DND-41 (cell line): ENCODE measurements at regions not wholly inside any gene's neighbourhood (a gene's known extent, or its start where the extent isn't known, plus 50 kb on each side); places are given as distances from the start of the nearest gene placed in this dataset.

Experiments used
- ATAC-seq: fragments of 200-7000 bp; cut with Tn5 transposase; 3 replicates; pipeline ENCODE4 v1.9.1; 2021; ENCODE audit warnings: low read depth; ENCODE audit not compliant: insufficient read depth
- DNase-seq: peaks from one replicate; pipeline ENCODE4 v3.0.0-alpha.2; 2020
- H2AFZ ChIP-seq: 2 replicates; pipeline ENCODE4 v1.6.0; 2012; ENCODE audit warnings: low read depth, low read length
- H3K27ac ChIP-seq: 2 replicates; pipeline ENCODE4 v1.5.1; 2012; ENCODE audit warnings: low read length, inconsistent platforms
- H3K27me3 ChIP-seq: fragments of 200-600 bp; sonication (generic); 2 replicates; pipeline ENCODE4 v1.6.0; 2012; ENCODE audit warnings: low read length, mild to moderate bottlenecking, inconsistent platforms; ENCODE audit not compliant: insufficient read depth, poor library complexity
- H3K36me3 ChIP-seq: 2 replicates; pipeline ENCODE4 v1.5.1; 2012; ENCODE audit warnings: low read length, inconsistent platforms; ENCODE audit not compliant: insufficient read depth
- H3K4me1 ChIP-seq: 2 replicates; pipeline ENCODE4 v1.5.1; 2012; ENCODE audit warnings: mild to moderate bottlenecking, low read length; ENCODE audit not compliant: insufficient read depth
- H3K4me2 ChIP-seq: 2 replicates; pipeline ENCODE4 v1.6.0; 2012; ENCODE audit warnings: mild to moderate bottlenecking, moderate library complexity, low read length, inconsistent platforms; ENCODE audit not compliant: insufficient read depth
- H3K4me3 ChIP-seq, 2 experiments: fragments of 200-600 bp in 1 of 2; shearing (Covaris generic) in 1 of 2; 2 replicates each; pipeline ENCODE4 v1.5.1; 2012 to 2016; ENCODE audit warnings: inconsistent platforms in 2 of 2, low read length in 2 of 2, mild to moderate bottlenecking in 2 of 2, low read depth in 1 of 2, moderate library complexity in 1 of 2
- H3K79me2 ChIP-seq: 2 replicates; pipeline ENCODE4 v1.6.0; 2012; ENCODE audit warnings: low read length, inconsistent platforms; ENCODE audit not compliant: insufficient read depth
- H3K9ac ChIP-seq: 2 replicates; pipeline ENCODE4 v1.6.0; 2012; ENCODE audit warnings: low read depth, mild to moderate bottlenecking, inconsistent platforms, low read length, moderate library complexity
- H3K9me3 ChIP-seq: 2 replicates; pipeline ENCODE4 v1.5.1; 2012; ENCODE audit warnings: low read length, moderate library complexity, mild to moderate bottlenecking, inconsistent platforms; ENCODE audit not compliant: insufficient read depth, severe bottlenecking
- H4K20me1 ChIP-seq: 2 replicates; pipeline ENCODE4 v1.6.0; 2012; ENCODE audit warnings: low read length; ENCODE audit not compliant: insufficient read depth
- CTCF ChIP-seq: IDR thresholded peaks from 2 replicates; pipeline ENCODE4 v1.5.1; 2012; ENCODE audit warnings: borderline replicate concordance, low read length, moderate library complexity, mild to moderate bottlenecking; ENCODE audit not compliant: poor library complexity, severe bottlenecking; ENCODE audit errors: extremely low read depth
- EZH2 ChIP-seq: IDR thresholded peaks from 3 replicates; pipeline ENCODE4 v1.6.1; 2012; ENCODE audit warnings: borderline replicate concordance, low read depth, mild to moderate bottlenecking, moderate library complexity, low read length, inconsistent platforms; ENCODE audit not compliant: severe bottlenecking

- Histone ChIP-seq H3K4me3 (no peak overlapping the region), H2AFZ (no peak overlapping the region), H3K9ac (no peak overlapping the region), H3K4me1 (no peaks in the 10 kb centered on the region), H3K27ac (no peak overlapping the region), H3K27me3 (peaks cover 3% of the 10 kb centered on the region), H3K9me3 (no peaks in the 10 kb centered on the region), H3K36me3 (no peaks in the 10 kb centered on the region), H3K4me2 (no peak overlapping the region), H3K79me2 (no peaks in the 10 kb centered on the region), H4K20me1 (no peaks in the 10 kb centered on the region)
- TF ChIP-seq EZH2 (no peak), CTCF (no peak)
- DNase-seq (no peak), ATAC-seq (no peak)
Measured at GRCh38 chr11:64428693-64429092, 69.7 kb downstream of the RPS6KA4 start.

- Histone ChIP-seq H4K20me1 (no peaks in the 10 kb centered on the region), H3K4me1 (no peaks in the 10 kb centered on the region), H3K27me3 (peaks cover 3% of the 10 kb centered on the region), H3K4me2 (no peak overlapping the region), H3K79me2 (no peaks in the 10 kb centered on the region), H3K27ac (no peak overlapping the region), H3K4me3 (no peak overlapping the region), H2AFZ (no peak overlapping the region), H3K9ac (no peak overlapping the region), H3K36me3 (no peaks in the 10 kb centered on the region), H3K9me3 (no peaks in the 10 kb centered on the region)
- DNase-seq (no peak), ATAC-seq (no peak)
- no peak for TF ChIP-seq EZH2
- TF ChIP-seq CTCF: no peak
Measured at GRCh38 chr11:64429970-64430369, 71.0 kb downstream of the RPS6KA4 start.

- DNase-seq: no peak
- Histone ChIP-seq H2AFZ (no peak overlapping the region), H3K4me1 (no peaks in the 10 kb centered on the region), H3K4me2 (no peak overlapping the region), H3K4me3 (no peak overlapping the region), H3K27ac (no peak overlapping the region), H3K79me2 (no peaks in the 10 kb centered on the region), H3K9ac (no peak overlapping the region), H3K36me3 (no peaks in the 10 kb centered on the region), H3K9me3 (no peaks in the 10 kb centered on the region), H3K27me3 (peaks cover 3% of the 10 kb centered on the region), H4K20me1 (no peaks in the 10 kb centered on the region)
- no peak for ATAC-seq
- TF ChIP-seq EZH2: no peak
Measured at GRCh38 chr11:64430645-64431044, 71.7 kb downstream of the RPS6KA4 start.

- Histone ChIP-seq H3K4me3 (no peak overlapping the region), H2AFZ (no peak overlapping the region), H3K4me1 (no peaks in the 10 kb centered on the region), H3K27me3 (peaks cover 8% of the 10 kb centered on the region), H3K9ac (no peak overlapping the region), H3K4me2 (no peak overlapping the region), H3K27ac (no peak overlapping the region), H3K36me3 (no peaks in the 10 kb centered on the region), H3K79me2 (no peaks in the 10 kb centered on the region), H4K20me1 (no peaks in the 10 kb centered on the region), H3K9me3 (no peaks in the 10 kb centered on the region)
- DNase-seq (no peak), ATAC-seq (no peak)
- TF ChIP-seq EZH2 (no peak), CTCF (no peak)
Measured at GRCh38 chr11:64436000-64436399, 77.0 kb downstream of the RPS6KA4 start.
